GM12874 (cell line): ENCODE measurements at regions not wholly inside any gene's neighbourhood (a gene's known extent, or its start where the extent isn't known, plus 50 kb on each side); places are given as distances from the start of the nearest gene placed in this dataset.

Experiments used
- TF ChIP-seq, protein P1 (sequence below): IDR thresholded peaks from 2 replicates; pipeline ENCODE4 v1.5.1; 2011; ENCODE audit warnings: low read depth, mild to moderate bottlenecking, control low read depth, low read length, moderate library complexity; ENCODE audit not compliant: insufficient read depth

DNA sequence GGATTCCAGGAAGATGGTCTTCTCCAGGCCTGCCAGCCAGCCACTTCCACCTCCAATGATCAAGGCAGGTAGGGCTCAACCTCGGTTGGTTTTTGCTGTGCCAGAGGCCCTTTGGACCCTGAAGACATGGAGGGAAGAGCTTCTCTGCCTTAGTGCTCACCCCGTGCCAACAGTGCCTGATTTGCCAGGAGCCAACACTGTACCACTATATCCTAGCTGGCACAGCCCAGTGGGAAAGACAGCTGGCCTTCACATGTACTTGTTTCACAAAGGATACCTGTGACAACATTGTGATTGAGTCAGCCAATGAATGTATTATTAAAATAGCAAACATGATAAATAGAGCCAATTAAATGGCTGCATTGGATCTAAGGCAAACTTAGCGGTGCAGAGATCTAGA, 51.9 kb upstream of the PRPS1 start:
- TF ChIP-seq, protein P1, sequence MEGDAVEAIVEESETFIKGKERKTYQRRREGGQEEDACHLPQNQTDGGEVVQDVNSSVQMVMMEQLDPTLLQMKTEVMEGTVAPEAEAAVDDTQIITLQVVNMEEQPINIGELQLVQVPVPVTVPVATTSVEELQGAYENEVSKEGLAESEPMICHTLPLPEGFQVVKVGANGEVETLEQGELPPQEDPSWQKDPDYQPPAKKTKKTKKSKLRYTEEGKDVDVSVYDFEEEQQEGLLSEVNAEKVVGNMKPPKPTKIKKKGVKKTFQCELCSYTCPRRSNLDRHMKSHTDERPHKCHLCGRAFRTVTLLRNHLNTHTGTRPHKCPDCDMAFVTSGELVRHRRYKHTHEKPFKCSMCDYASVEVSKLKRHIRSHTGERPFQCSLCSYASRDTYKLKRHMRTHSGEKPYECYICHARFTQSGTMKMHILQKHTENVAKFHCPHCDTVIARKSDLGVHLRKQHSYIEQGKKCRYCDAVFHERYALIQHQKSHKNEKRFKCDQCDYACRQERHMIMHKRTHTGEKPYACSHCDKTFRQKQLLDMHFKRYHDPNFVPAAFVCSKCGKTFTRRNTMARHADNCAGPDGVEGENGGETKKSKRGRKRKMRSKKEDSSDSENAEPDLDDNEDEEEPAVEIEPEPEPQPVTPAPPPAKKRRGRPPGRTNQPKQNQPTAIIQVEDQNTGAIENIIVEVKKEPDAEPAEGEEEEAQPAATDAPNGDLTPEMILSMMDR, result no peak

GRCh38 chrX:107576841-107577240, 51.5 kb upstream of the PRPS1 start:
- TF ChIP-seq, protein P1, result no peak

DNA sequence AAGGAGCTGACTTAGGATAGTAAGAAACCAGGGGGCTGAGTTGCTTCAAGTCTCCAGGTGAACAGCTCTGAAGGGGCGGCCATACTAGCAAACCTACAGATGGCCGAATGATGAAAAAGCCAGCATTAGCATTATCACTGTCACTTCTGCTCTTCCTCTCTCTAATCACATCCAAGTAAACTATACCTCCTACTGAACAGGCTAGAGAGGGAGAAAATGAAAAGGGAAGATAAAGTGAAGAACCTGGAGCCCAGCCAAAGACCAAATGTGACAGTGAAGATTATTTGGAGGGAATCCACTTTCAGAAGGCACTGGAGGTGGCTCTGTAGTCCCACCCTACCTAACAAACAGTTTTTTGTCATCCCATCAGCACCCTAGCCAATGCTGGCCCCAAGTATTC, 50.4 kb upstream of the PRPS1 start:
- TF ChIP-seq, protein P1, result no peak
